HG02852 (cell line): ENCODE measurements at regions not wholly inside any gene's neighbourhood (a gene's known extent, or its start where the extent isn't known, plus 50 kb on each side); places are given as distances from the start of the nearest gene placed in this dataset.

Experiments used
- ATAC-seq: cut with Tn5 transposase; IDR thresholded peaks from one replicate; pipeline ENCODE4 v1.9.1; 2021; ENCODE audit warnings: mild to moderate bottlenecking, moderate library complexity; ENCODE audit not compliant: unreplicated experiment

DNA sequence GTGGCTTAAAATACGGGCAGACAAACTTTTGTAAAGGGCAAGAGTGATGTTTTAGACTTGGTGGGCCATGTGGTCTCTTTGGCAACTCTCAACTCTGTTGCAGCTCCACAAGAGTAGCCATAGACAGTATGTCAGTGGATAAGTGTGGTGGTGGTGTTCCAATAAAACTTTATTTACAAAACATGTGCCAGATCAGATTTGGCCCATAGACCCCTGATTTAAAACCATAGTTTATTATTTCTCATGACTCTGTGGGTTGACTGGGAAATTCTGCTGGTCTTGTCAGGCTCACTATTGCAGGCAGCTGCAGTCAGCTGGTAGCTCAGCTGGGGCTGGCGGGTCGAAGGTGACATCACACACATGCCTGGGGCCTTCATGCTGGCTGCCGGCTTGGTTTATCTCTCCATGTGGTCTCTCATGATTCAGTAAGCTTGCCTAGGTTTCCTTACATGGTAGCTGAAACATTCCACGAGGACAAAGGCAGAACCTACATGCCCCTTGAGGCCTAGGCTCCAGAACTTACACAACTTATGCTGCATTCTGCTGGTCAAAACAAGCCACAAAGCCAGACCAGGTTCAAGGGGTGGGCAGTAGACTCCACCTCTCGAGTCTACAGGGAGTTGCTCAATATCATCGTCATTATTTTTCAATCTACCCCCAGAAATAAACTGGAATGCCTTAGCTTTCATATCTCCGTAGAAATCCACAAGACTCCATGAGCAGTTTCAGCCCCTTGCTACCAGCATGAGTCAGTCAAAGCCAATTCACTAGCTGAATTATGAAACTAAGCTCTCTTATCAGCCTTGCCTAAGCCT, 245.7 kb downstream of the WDR11 start:
- ATAC-seq, result no peak

DNA sequence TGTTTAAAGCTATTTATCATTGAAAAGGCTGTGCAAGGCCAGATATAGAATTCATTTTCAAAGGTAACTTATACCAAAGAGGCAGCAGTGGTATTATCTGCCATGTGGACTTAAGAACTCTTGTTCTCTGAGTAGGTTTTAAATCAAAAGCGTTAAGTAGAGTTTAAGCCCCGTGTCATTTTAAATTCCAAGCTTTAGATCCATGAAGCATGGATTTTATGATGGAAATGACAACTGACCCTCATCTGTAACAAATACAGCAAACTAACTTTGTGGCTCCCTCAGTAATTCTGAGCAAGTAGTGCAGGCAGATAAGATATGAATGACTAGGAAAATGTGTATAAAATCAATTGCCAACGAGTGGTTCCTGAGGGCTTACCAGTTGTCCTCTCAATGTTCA, 247.0 kb downstream of the WDR11 start:
- no peak for ATAC-seq

GRCh38 chr10:121098751-121099150, 247.6 kb downstream of the WDR11 start:
- no peak for ATAC-seq

DNA sequence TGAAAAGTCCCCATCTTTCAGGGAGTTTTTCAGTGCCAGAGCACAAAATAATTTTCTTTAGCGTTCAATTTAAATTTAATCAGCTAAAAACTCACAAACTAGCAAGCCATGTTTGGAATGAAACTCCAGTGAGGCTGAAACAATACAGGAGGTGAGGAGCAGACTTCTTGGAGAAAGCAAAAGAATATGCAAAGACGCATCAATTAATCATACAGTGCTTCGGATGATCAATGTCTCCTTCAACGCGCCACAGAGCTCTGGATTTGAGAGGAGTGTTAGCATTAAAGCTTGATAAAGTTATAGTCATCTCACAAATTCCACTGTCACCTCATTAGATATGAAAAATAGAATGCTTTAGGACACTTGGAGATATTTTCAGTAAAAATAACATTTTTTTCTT, 248.0 kb downstream of the WDR11 start:
- ATAC-seq, result no peak

DNA sequence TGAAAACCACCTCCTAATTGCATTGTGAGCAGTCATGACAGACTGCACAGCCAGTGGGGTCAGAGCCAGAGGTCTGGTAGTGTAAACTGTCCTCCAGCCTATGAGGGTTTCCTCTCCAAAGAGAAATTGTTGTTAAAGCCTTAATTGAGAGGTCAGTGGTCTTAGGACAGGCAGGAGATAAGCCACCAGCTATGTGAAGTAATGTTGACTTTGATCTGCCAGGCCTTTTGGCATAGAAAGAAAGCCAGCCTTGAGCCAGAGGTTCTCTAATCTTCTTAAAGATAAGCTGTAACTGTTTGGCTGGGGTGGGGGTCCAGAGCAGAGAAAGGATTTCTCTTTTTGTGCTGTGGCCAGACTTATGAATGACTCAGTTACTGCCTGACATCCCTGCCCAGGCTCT, 248.4 kb downstream of the WDR11 start:
- ATAC-seq, result no peak

DNA sequence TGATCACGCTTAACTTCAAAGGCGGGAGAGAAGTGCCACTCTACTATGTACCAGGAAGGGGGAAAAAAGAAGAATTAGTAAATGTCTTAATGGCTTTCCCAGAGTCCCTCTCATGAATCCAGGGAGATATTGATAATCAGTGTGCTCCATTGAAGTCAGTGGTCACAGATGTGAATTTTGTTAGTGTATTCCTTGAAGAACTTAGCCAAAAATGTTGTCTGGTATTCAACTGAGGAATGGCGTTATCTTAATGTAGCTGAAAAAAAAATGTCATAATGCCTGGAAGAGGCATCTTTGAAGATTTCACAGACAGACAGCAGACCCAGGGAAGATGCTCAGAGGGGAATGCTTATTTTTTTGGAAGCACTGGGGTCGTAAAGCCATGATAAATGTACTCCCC, 250.4 kb downstream of the WDR11 start:
- ATAC-seq, result no peak

- no peak for ATAC-seq
Measured at GRCh38 chr10:121102706-121103105, 251.5 kb downstream of the WDR11 start.

DNA sequence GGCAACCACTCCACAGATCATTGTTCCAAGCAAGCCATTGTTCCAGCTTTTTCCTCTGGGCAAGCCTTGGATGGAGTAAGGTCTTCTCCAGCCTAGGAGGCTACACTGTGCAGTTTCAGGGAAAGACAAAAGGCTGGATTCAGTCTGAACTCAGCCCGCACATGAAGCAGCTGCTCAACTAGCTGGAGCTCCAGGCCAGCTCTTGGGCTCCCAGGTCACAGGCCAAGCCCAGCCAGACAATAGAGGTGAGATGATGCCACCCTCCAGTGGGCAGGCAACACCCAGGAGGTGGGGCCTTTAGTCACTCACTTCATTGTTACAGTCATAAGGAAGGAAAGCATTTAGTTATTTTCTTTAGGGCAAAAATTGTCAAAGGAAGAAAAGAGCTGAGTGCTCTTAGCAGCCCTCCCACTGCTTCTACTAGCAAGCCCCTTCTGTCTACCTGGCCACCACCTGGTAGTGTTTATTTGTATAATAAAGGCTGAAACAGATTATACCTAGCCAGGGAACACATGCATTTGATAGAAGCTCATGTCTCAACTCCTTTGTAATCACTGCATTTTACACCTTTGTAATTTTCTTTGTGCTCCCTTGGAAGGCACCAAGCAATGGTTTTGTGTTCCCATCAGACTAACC, 253.4 kb downstream of the WDR11 start:
- no peak for ATAC-seq

GRCh38 chr10:121106611-121107010, 255.4 kb downstream of the WDR11 start:
- no peak for ATAC-seq

DNA sequence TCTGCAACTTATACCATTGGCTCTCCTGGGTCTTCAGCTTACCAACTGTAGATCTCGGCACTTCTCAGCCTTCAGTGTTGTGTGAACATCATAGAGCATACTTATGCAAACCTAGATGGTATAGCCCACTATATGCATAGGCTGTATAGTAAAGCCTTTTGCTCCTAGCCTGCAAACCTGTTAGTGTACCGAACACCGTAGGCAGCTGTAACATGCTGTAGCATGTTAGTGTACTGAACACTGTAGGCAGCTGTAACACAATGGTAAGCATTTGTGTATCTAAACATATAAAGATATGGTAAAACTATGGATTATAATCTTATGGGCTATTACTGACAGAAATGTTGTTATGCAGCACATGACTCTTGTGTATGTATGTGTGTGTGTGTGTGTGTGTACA, 256.9 kb downstream of the WDR11 start:
- no peak for ATAC-seq

- ATAC-seq, result no peak
Measured at GRCh38 chr10:121110369-121110768, 259.2 kb downstream of the WDR11 start.

GRCh38 chr10:121112136-121112535, 261.0 kb downstream of the WDR11 start:
- ATAC-seq, result no peak

DNA sequence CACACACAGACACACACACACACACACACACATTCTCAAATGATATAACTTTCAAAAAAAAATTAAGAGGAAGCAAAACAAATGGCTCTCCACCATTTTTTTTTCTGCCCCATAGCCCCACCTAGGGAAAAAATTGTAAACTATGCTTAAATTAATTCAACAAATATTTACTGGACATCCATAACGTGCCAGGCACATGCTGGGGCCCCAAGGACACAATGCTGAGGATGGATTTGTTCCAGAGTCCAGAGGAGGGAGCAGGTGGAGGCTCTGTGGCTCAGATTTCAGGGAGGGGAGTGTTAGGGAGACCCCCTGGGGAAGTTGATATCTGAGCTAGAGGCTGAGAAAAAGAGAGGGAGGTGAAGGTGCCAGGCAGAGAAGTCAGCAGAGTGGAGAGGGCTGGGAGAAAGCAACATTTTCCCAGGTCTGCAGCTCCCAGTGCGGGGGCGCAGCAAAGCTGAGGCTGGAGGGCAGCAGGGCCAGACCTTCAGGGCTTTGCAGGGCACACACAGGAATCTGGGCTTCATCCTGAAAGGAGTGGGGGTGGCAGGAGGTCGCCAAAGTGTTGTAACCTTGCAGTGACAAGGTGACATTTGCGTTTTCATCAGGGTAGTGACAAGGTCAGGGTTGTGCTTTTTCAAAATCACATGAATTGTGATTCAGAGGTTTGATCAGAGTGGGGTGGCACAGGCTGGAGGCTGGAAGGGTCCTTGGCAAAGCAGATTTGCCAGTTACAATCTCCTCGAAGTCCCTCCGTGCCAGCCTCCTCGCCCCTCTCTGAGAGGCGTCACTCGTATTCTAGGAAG, 261.6 kb downstream of the WDR11 start:
- no peak for ATAC-seq

DNA sequence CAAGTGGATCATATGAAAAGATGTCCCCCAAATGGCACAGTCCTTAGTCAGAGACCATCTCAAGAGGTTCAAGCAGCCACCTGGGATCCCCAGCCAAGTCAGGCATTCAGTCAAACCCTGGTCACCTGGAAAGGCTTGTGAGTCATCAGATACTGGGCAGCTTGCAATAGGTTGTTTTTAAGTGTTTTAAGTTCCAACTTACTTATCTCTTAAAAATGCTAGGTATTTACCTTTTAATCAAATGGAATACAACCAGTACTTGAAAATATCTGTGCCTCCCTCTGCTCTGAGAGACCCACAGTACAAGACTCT, 262.2 kb downstream of the WDR11 start:
- ATAC-seq, result no peak

- no peak for ATAC-seq
Measured at GRCh38 chr10:121113911-121114310, 262.7 kb downstream of the WDR11 start.

GRCh38 chr10:121115154-121115553, 264.0 kb downstream of the WDR11 start:
- no peak for ATAC-seq

- ATAC-seq, result no peak
Measured at GRCh38 chr10:121121462-121121861, 270.3 kb downstream of the WDR11 start.

DNA sequence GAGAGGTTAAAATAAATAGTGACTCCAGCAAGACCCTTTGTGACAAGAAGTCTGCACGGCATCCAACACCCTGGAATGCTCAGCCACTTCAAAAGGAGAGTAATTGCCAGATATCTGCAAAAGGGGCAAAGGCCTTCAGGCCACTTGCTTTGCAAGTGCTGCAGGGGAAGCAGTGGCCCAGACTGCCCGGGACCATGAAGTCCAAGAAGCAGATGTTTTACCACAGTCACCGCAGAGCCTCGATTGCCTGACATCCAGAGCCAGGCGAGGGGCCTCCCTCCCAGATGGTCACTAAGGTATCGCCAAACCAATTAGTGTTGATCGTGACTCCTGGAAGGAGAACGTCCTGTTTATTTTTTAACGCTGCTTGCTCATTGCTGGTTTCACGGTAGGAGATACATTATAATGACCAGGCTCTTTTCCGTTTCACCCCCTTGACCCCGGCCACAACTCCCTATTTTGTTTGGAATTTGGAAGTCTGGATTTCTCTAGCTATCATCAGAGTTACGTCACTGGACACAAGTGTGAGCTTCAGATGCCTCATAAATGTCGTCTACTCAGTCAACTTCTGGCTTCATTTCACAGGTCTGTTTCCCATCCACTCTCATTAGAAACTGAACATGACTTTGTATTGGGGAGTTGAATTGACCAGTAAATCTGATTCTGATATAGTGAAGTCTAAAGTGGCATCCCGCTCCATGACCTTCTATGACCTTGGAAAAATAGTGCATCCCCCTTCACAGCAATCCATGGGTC, 276.2 kb downstream of the WDR11 start:
- ATAC-seq, result no peak

DNA sequence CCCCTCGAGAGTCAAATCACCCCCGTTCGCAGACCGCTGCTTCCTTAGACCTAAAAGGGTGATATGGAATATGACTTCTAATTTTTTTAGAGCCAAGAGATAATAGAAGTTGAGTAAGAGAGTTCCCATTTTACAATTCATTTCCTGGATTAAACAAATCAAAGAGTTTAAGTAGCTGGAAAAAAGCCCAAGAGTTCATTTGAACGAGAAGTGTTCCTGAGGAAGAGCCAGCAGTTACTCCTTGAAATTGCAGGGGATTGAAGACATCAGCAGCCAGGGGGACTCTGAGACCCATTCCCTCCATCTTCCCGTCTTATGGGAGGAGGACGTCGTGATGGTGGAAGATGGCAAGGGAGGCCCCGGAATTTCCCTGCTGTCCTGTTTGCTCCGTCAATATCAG, 277.0 kb downstream of the WDR11 start:
- no peak for ATAC-seq

DNA sequence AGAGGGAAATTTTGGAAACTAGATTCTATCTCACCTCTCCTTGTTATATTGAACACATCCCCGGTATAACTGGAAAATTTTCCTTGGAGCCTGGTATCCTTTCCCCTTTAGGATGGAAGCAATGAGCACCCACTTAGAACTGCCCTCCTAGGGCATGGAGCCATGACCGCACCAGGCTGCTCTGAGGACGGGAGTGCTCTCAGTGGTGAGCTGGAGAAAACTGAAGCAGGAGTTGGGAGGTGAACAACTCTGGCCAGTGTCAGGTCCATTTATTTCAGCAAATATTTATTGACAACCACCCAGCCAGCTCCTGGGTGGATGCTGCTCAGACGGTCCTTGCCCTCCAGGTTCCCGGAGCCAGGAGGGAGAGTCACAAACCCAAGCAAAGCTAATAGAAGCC, 278.1 kb downstream of the WDR11 start:
- no peak for ATAC-seq

DNA sequence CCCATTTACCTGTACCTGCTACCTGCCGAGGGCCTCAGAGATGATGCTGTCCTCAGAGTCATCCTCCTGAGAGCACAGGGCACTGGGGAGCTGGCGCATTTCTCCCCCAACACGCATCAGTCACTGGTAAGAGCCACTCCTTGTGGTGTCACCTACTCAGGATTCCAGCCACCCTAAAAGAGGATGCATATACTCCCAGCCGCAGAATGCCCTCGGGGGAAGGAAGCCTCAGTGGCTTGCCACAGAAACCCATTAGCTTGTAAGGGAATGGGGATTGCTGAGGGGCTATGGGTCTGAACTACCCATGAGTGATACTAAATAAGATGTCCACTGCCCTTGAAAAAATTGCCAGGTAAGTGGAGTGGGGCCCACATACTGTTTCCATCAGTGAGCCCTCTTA, 279.2 kb downstream of the WDR11 start:
- no peak for ATAC-seq
